ENCODE measurements at regions not wholly inside any gene's neighbourhood (a gene's known extent, or its start where the extent isn't known, plus 50 kb on each side); places are given as distances from the start of the nearest gene placed in this dataset.

GRCh38 chr7:32262315-32262714, 192.1 kb upstream of the PDE1C start:
- DNase-seq, result no peak

GRCh38 chr7:32259931-32260596, 189.9 kb upstream of the PDE1C start:
- DNase-seq, result no peak

GRCh38 chr7:32258265-32258664, 188.1 kb upstream of the PDE1C start:
- no peak for DNase-seq

DNA sequence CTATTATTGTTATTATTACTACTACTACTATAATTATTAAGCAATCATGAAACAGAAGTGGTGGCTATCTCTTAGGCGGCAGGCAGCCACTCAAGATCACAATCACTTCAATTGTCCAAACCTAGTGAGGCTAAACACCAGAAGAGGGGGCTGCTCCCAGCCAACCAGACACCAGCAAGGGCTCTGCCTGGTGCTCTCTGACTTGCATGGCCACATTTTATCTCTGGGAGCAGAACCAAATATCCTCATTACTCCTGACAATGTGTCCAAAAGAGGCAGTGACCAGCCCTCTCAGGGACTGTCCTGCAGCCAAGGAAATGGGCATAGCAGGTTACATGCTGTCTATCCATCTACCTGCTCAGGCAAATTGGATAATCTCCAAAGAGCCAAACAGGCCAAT, 187.4 kb upstream of the PDE1C start:
- DNase-seq, result no peak

DNA sequence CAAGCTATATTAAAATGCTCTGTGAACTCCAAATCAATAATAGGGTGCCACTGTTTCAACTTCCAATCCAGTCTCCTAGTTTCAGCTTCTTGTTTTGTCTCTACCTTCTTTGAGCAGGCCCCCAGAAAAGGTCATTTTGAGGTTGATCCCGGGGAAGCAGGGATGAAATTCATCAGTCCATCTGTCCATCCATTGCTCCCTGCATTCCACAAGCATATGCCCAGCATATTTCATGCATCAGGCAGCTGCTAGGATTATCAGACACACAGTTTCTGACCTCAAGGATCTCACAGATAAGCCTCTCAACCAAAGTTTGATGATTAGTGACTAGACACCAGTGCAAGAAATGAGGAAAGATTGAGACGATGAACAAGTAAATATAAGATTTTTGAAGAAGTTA, 186.6 kb upstream of the PDE1C start:
- DNase-seq, result no peak

DNA sequence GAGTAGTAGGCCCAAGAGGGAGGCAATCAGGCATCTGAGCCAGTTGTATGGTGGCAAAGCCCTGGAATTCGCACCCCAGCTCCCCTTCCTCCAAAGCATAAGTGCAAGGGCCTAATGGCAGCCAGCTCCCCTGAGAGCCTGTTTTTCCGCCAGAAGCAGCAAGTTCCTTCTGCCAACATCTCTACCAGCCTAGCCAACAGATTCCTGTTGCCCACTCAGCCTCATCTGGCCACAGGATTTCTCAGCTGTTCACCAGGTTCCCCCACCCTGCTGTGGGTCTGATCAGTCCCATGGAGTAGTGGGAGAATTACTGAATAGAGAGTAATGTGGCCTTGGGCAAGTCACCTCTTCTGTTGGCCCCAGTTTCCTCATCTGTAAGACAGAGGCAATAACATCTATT, 186.2 kb upstream of the PDE1C start:
- no peak for DNase-seq

DNA sequence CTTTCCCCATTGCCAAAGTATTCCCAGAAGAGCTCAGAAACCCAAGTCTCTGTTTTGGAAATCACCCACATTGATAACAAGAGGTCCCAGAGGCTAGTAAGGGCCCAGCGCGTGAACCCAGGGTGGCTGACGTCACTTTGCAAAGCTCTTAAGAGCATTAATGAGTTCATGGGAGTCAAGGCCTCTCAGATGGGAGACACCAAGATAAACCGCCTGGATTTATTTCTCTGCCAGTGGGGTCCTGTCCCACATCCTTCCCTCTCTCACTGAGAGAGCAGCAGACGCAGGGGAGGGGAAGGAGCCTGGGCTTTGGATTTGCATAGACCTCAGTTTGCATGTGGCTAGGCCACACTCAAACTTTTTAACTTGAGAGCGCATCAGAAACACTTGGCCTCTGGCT, 184.8 kb upstream of the PDE1C start:
- DNase-seq, result no peak

DNA sequence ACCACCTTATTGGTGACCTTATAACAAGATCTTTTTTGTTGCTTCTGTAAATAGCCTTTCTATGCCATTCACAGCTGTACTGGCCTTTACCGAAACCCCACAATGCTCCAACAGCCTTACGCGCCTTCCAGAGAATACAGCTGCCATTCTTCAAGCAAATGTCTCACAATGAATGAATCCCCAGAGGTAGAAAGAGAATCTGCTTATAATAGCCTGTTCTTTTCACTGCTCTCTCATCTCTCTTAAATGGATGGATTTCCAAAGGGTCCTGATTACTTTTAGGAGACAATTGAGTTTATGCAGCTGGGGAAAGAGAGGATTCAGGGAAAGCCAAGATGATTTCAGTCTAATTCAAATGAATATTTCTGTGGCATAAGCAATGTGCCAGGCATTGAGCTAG, 183.1 kb upstream of the PDE1C start:
- no peak for DNase-seq

GRCh38 chr7:32251659-32252058, 181.5 kb upstream of the PDE1C start:
- no peak for DNase-seq

- DNase-seq, result no peak
Observed at GRCh38 chr7:32250471-32251260, 180.5 kb upstream of the PDE1C start.

GRCh38 chr7:32250003-32250402, 179.8 kb upstream of the PDE1C start:
- DNase-seq, result no peak

DNA sequence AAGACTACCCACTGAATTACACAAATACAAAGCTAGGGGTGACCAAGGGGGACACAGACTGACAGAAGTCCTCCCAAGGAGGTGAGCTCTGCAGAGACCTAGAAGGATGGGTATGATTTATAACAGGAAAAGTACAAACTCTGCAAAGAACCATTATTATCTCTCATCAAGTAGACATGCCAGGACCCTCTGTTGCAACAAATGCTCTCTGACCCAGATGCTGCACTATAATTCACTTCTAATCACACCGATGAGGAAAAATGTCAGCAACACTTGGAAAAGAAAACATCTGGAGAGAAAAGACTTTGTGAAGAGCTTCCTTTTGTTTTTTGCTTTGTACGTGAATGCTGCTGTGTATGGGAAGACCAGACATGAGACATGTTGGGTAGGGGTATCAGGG, 178.3 kb upstream of the PDE1C start:
- DNase-seq, result no peak

GRCh38 chr7:32244806-32245345, 174.7 kb upstream of the PDE1C start:
- no peak for DNase-seq

DNA sequence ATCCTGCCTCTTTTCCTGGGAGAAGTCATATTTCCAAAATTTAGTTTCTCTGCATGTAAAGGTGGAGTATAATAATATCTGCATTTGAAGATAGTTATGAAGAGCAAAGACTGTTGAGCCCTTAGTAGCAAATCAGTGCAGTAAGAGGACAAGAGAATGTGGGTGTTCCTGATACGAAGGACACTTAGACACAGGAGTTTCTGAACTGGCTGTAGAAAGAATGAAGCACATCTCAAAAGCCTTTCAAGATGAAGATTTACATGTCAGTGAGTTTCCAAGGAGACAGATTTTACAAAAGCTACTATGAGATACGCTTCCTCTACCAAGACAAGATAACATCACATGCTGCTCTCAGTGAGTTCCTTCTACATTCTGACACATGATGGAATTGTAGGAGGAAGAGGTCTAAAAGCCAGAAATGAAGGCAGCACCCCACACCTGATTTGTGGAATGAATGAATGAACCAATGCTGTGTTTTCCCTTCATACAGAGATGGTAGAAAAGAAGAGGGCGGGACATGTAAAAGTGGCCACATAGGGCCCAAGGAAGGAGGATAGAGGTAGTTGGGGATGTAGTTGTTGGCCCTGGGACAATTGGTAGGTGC, 173.6 kb upstream of the PDE1C start:
- no peak for DNase-seq

GRCh38 chr7:32242436-32242835, 172.2 kb upstream of the PDE1C start:
- DNase-seq, result no peak

GRCh38 chr7:32241636-32242035, 171.4 kb upstream of the PDE1C start:
- DNase-seq, result no peak

- DNase-seq, result no peak
Observed at GRCh38 chr7:32239764-32240163, 169.6 kb upstream of the PDE1C start.

- no peak for DNase-seq
Observed at GRCh38 chr7:32228601-32229000, 158.4 kb upstream of the PDE1C start.

GRCh38 chr7:32227746-32228145, 157.5 kb upstream of the PDE1C start:
- no peak for DNase-seq

- DNase-seq, result no peak
Observed at GRCh38 chr7:32224276-32224675, 154.1 kb upstream of the PDE1C start.

DNA sequence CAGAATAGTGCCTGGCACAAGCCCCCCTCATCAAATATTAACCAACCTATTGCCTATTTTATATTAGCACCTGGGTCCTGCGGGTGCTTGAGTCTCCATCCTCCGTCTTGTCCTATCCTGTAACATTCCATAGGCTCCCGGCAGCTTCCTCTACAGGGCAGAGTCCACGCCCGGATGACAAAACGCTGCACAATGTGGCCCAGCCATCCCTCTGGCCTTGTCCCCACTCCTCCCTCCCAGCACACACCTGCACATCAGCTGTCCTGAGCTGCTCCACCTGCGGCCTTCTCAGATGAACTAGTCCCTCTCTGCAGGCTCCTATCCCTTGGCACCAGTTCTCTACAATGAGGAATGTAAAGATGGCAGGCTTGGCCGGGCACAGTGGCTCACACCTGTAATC, 153.5 kb upstream of the PDE1C start:
- no peak for DNase-seq

DNA sequence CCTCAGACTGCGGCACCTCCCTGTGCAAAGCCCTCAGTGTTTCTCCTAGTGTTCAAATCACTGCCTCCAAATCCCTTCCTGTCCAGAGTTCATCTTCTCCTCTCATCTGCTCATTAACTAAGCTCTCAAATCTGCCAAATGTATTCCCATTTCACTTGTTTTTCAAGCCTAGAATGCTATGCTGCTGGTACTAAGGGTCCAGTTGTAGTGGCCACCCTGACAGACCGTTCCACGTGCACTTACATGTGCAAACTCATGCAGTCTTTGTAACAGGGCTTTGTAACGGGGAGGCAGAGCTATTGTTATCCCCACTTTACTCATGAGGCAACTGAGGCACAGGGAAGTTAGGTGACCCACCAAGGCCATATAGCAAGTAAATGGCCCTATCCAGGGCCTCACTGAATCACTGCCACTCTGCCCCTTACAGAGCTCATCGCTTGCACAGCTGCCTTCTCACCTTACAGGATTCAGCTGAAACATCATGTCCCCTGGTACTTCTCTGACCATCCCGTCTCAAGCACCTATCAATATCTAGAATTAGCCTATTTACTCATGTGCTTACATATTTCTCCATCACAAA, 153.0 kb upstream of the PDE1C start:
- no peak for DNase-seq

GRCh38 chr7:32222251-32222900, 152.2 kb upstream of the PDE1C start:
- DNase-seq, result no peak
